Umbilical cord (tissue), 1 donor: ENCODE measurements at regions not wholly inside any gene's neighbourhood (a gene's known extent, or its start where the extent isn't known, plus 50 kb on each side); places are given as distances from the start of the nearest gene placed in this dataset.
"Not testable (repeated sequence)": the region's sequence is repeated elsewhere in the genome, so short reads cannot be mapped to it uniquely, and the experiment has no call there.

Source experiments
- DNase-seq: peaks from one replicate; pipeline ENCODE4 v3.0.0-alpha.2; 2015; ENCODE audit warnings: low spot score

DNA sequence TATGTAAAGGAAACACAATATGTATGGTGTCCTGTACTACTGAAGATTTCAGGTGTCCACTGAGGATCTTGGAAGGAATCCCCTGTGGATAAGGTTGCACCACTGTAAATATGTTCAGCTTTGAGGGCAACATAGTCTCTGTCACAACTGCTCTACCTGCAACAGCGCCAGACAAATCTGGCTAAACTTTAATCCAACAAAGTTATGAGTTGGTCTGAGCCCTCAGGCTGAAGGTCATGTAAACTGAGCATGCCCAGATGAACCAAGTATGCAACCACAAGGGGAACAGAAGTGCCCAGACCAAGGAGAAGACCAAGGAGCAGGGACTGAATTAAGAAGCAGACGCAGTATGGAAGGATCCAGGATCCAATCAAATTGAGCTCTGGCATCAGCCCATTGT is 135.0 kb upstream of the ZNF658 start:
- not testable (repeated sequence) for DNase-seq

DNA sequence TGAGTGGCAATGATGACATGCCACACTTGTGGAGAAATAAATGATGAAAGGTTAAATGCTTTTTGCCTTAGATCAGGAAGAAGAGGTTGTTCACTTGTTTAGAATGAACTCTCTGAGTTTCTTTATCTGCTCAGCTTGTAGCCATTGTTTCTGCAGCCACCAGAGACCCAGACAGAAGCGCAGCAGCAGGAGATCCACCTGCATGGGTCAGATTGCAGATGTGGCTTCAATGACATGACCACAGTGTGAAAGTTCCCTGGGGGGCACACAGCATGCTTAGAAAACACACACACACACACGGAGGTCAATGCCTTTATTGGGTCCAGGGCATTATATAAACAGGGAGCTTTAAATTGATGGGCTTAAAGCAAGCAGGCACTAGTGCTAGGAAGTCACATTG is 129.0 kb upstream of the ZNF658 start:
- not testable (repeated sequence) for DNase-seq

DNA sequence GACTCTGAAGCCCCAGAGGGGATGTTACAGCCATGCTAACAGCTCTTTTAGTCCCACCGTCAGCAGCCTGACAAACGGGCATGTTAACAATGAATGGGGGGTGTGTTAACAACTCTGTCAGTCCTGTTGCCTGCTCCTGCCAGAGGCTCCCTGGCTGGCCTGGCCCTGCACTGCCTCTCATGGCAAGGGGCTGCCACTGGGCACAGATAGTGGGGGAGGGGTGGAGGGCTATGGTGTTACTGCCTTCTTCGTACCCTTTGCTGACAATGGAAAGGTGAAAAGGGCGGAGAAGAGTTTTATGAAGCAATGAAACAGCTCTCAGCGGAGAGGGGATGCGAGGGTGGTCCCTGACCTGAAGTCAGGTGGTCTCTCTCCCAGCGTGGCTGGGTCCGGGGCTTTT is 125.9 kb upstream of the ZNF658 start:
- not testable (repeated sequence) for DNase-seq

DNA sequence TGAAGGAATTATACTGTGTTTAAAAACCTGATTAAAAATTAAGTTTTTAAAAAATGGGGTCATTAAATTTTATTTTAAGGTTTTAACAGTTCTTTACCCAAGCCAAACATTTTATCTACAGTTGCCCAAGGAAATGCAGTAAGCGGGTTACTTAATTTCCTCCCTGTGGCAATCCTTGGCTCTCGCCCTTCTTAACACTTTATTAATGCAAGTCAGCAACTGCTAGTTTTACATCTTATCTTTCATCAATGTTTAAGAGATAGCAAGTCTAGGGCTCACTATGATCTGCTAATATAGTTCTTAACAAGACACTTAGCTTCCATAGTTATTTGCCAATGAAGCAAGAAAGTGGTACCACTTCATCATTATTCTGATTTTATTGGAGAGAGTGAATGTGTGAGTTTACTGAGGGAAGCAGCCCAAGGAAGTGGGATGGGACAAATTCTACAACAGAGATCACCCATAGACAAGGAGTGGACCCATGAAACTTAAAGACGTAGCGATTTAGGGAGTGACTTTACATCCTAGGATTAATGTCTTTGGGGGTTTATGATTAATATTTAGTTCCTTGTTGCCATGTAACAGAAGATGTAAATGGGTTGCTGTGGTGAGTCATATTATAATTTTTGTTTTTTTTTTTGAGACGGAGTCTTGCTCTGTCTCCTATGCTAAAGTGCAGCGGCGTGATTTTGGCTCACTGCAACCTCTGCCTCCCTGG is 120.4 kb upstream of the ZNF658 start:
- DNase-seq: not testable (repeated sequence)

DNA sequence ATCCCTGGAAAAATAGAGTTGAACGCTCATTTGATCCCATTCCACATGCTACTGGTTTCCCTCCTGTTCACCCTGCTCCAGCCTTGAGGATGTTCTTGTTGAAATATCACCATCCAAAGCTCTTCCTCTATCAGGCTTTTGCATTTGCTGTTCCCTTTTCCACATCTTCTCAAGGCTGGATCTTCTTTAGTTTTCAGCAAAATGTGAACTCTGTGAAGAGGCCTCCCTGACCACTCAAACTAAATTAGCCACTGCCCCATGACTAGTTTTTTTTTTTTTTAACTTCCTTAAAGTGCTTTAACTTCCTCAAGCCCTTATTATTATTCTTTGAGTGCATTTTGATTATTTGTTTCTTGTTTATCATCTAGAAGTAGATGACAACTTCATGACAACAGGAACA is 119.3 kb upstream of the ZNF658 start:
- DNase-seq: not testable (repeated sequence)

DNA sequence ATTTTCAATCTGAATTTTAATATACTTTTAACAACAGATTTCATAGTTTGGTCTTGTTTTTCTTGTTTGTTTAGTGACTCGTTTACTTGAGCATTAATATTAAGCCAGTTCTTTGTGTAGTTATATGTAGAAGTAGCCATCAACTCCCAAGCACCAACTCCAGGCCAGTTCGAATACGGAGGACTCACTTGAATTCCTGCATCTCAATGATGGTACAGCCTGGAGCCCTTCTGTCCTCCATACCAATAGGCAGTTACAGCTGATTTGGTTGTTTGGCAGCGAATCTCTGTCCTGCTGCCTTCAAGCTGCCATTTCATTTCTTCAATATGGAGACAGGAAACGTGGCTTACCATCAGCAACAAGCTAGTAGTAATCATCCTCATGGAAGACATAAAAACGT is 118.5 kb upstream of the ZNF658 start:
- DNase-seq: not testable (repeated sequence)

DNA sequence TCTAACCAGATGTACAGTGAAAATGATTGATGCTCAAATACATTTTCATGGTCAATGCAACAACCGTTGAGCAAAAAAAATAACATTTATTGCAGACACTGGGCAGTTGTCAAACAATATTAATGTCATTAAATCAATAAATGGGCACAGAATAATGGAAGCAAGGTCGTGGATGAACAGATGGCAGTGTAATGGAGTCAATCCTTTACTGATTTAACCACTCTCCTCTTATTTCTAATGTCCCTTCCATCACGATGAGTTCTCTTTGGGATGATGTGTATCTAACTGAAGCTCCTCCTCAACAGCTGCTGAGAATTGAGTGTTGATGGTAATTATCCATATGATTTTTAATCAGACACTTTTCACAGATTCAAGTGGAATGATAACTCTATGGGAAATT is 114.9 kb upstream of the ZNF658 start:
- DNase-seq: not testable (repeated sequence)

DNA sequence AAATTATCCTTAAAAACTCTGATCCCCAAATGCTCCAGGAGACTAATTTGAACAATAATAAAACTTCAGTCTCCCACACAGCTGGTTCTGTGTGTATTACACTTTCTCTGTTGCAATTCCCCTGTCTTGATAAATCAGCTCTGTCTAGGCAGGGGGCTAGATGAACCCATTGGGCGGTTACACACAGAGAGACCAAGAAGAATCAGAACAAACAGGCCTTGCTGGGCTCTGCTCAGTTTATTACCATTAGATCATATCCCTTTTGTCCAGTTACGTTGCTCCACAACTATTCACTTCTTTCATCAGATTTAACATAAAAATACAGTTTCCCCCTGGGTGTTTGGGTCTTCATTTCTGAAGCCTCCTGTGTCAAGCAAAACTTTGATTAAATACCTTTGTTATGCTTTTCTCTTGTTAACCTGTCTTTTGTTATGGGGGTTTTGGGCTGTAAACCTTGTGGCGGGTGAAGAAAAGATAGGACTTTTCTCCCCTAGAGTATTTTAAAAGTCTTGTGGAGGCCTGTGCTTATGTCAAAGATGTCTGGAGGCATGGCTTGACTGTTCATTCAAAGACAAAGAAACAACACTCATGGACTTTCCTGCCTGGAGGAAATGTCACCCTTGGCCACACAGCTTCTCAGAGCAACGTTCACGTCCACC is 109.3 kb upstream of the ZNF658 start:
- DNase-seq: not testable (repeated sequence)

DNA sequence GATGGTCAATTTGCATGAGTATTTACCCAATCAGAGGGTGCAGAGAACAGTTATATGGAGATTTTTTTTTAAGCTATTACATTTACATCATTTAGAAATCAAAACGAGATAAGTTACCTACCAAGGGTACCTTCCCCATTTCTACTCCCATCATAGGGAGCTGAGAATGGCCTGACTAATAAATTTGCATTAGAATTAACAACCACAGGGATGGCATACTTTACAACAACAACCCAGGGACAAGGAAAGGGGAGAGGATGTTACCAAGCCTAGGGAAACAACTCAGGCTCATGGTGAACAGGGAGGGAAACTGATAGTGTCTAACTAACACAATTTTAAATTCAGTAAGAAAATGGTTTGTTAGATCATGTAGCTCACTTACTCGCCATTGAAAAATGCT is 105.8 kb upstream of the ZNF658 start:
- not testable (repeated sequence) for DNase-seq

DNA sequence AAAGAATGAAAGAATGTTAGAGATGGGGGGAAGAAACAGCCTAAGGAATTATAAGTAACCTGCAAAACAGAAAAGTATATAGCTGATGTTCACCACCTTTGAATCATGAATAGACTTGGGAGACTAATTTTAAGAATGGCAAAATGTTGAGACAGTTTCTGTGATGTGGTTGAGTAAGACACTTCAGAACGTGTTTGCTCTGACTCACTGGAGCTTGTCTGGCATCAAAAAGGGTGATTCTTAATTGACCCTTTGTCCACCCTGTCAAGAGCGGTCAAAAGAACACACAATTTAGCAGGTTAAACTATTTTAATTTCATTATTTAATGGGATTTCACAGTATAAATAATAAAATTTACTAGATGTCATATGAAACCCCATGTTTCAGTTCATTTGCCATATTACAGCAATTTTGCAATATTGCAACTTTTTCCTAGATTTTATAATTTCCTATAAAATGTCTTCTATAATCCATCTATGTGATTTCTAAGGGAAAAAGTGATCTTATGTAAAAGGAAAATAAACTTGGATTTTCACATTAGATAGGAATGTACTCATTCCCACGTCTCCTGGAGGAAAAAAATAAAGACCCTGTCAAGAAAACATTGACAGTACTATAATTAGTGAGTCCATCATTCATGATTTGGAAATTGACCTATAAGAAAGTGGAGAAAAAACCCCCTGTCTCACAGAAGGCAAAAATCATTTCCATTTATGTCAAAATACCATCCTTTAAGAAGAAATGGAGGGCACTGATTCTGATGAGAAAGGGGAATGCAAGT is 104.6 kb upstream of the ZNF658 start:
- not testable (repeated sequence) for DNase-seq

DNA sequence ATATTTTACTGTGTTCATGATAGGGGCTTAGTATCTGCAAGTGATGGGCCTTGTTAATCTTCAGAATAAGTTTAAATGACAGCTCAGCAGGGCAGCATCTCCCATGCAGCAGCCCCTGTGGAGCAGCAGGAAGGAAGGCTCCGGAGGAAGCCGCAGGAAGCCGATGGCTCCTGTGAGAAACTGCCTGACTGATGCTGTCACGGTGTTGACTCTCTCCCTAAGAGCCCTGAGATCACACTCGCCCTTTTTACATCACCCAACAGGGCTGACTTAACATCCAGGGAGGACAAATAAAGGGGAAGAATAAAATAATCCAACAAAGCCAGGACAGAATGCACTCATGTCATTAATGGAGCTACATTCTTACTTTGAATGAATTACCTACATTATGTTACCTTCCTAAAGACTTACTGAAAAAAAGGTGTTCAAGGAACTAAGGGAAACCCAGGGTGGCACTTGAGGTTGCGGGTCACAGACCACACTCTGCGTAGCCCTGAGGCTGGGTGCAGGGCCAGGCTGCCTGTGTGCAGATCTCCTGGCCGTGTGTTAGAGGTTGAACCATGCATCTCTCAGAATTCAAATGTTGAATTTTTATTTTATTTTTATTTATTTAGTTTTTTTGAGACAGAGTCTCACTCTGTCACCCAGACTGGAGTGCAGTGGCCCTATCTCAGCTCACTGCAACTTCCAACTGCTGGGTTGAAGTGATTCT is 102.5 kb upstream of the ZNF658 start:
- not testable (repeated sequence) for DNase-seq

DNA sequence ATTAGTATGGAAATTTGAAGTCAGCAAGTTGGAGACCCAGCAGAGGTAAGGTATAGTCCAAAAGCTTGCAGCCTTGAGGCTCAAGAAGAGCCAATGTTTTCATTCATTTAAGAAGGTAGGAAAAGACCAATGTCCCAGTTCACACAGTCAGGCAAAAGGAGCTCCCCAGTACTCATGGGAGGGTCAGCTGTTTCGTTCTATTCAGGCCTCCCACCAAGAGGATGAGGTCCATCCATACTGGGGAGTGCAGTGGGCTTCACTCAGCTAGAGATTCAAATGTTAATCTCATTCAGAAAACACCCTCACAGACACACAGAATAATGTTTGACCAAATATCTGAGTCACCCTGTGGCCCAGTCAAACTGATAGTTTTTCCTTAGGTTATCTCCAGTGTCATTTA is 96.9 kb upstream of the ZNF658 start:
- not testable (repeated sequence) for DNase-seq

DNA sequence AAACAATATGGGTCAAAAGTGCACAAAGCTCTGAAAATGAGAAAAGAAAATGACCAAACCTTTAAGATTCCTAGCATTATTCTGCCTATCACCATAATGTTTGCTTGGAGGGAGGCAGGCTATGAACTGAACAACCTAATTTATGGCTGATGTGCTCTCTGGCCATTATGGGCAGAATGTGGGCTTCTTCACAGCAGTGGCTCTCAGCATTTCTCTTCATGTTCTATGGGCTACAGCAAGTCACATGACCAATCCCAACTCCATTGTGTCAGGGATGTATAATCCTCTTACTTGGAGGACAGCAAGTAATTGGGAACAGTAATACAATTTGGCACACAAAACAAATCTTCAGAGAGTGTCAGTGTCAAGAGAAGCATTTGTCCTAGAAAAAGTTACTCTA is 90.3 kb upstream of the ZNF658 start:
- not testable (repeated sequence) for DNase-seq

DNA sequence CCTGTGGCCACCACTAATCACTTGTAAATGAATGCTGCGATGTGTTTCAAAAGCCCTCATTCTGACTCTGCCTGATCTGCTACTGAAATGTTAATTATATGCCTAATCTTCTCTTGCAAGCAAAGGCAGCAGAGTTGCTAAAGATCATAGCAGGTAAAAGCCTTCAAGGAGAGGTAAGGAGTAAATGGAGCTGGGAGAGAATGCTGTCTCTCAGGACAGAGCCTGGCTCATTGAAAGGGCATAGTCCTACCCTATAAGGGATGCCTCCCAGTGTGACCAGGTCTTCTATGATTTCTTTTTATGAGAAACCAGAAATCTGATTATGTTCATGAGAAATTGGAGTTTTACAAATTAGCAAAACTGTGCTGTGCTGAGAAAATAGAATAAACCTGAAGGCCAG is 88.2 kb upstream of the ZNF658 start:
- not testable (repeated sequence) for DNase-seq

DNA sequence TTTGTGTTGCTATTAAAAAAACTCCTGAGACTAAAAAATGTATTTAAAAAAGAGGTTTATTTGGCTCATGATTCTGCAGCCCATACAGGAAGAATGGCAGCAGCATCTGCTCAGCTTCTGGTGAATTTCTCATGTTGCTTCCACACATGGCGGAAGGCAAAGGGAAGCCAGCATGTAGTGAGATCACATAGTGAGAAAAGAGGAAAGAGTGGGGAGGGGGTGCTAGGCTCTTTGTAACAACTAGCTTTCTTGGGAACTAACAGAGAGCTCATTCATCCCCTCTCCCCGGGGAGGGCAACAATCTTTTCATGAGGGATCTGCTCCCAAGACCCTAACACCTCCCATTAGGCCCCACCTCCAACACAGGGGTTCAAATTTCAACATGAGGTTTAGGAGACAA is 87.6 kb upstream of the ZNF658 start:
- DNase-seq: not testable (repeated sequence)

DNA sequence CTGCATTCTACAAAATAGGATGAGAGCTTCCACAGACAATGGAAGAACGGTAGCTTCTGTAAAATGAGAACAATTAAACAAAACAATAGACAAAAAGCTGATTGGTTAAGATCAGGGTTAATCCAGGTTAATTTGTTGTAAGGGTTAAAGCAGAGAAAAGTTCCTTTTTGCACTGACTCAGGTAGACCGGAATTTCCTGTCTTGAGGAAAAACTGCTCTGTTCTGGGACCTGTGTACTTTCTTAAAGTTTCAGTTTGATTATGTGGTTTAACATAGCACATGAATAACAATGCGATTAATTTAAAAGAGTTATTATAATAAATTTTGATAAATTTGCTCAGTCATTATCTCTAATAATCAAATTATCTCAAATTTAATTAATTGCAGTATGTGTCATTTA is 86.5 kb upstream of the ZNF658 start:
- not testable (repeated sequence) for DNase-seq

DNA sequence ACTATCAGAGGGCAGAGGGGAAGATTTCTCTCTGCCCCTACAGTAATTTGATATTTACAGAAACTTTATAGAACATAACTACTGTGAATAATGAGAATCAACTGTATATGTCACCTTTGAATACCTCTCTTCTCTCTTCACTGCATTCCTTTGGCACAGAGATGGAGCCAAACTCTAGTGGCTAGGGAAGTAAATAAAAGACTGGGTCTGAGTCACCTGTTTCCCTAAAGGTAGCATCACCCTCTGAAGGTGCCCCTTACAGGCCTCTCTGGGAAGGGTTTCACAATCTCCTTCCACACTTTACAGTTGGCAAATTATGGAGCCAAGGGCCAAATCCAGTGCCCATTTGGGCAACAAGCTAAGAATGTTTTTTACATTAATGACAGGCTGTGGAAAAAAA is 81.0 kb upstream of the ZNF658 start:
- not testable (repeated sequence) for DNase-seq

DNA sequence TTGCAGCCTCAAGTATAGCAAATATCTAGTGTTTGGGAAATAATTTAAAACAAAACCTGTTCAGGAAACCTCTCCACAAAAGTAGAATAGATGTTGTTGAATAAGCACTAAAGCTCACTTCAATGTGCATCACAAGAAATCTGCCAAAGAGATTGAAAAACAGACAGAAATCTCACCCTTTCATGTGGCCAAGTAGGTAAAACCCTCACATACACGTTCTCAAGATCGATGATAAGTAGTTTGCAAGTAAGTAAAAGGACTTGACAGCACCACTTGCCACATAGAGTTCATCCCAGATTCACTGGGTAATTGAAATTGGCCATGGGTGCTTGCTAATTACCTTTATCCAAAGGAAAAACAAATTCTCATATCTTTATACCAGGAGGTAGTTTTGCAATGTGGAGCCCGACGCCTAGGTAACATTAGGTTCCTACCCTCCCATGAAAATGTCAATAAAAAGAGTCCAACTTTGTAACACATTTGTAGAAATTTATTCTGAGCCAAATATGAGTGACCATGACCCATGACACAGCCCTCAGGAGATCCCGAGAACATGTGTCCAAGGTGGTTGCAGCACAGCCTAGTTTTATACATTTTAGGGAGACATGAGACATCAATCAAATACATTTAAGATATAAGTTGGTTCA is 80.4 kb upstream of the ZNF658 start:
- DNase-seq: not testable (repeated sequence)

DNA sequence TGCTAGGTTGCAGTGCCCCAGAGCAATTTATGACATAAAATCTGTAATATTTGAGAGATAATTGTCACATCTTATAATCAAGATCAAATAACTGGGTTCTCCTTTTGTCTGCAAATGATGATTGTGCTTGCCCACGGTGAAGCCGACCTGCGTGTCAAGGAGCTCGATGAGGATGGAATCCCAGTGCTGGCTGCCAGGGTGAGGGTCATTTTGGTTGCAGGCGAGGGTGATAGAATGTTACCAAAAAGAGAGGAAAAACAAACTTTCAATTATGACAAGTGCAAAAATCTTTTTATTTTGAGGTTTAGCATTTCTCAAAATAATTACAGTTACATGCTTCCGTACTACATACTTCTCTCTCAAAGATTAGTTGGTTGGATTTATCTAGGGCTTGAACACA is 76.4 kb upstream of the ZNF658 start:
- not testable (repeated sequence) for DNase-seq

DNA sequence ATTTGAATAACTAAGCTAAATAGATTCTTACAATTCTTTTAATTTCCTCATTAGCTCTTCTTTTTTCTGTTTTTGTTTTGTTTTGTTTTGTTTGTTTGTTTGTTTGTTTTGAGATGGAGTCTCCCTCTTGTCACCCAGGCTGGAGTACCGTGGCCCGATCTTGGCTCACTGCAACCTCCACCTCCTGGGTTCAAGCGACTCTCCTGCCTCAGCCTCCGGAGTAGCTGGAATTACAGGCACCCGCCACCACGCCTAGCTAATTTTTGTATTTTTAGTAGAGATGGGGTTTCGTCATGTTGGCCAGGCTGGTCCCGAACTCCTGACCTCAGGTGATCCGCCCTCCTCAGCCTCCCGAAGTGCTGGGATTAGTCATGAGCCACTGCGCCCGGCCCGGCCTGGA is 70.7 kb upstream of the ZNF658 start:
- DNase-seq: not testable (repeated sequence)

DNA sequence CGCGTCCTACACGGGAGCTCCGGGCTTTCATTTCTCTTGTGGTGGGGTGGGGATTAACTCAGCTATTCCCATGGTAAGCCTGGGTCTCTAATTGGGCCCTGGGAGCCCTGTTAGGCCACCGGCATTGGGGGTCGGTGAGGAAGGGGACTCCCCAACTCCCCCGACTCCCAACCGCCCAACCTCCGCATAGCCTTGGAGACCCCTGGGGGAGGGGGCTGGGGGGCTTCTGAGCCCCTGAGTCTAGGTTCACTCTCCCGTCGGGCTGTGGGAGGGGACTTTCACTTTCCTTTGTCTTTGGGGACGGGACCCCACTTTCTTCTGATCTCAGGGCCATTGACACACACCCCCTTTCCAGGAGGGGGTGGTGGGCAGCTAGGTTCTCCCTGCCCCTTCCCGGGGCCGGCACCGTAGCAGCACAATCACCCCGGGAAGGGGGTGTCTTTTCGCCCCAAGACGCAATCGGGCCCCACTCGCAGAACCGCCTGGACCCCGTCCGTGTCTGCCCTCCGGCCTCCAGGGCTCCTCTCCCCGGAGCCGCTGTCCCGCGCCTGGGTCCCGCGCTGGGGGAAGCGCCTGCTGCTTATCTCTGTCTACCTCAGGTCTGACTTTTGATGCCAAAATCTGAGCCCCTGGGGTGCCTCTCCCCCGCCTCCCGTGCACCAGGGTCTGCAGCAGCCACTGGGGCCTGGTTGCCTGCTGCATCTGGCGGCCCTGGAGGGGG is 69.6 kb upstream of the ZNF658 start:
- DNase-seq: not testable (repeated sequence)
